K562 (cell line): ENCODE measurements at regions not wholly inside any gene's neighbourhood (a gene's known extent, or its start where the extent isn't known, plus 50 kb on each side); places are given as distances from the start of the nearest gene placed in this dataset.

Source experiments
- ARHGAP35 ChIP-seq: fragments of 450-650 bp; IDR thresholded peaks from 2 replicates; pipeline ENCODE4 v1.6.1; 2018; ENCODE audit not compliant: partially characterized antibody
- EP300 ChIP-seq: IDR thresholded peaks from 2 replicates; pipeline ENCODE4 v1.6.1; 2012; ENCODE audit warnings: low read length, improper control_type of control experiment
- GABPA ChIP-seq: fragments of 200-800 bp; sonication (Bioruptor generic); conservative IDR thresholded peaks from 2 replicates; pipeline ENCODE4 v1.6.1; 2016; ENCODE audit warnings: low read depth, missing genetic modification characterization, missing compliant biosample characterization
- HDAC1 ChIP-seq, 2 experiments: fragments of 450-650 bp; IDR thresholded peaks; 2 replicates each; pipeline ENCODE4 v1.6.1; 2016 to 2017; ENCODE audit warnings: inconsistent platforms in 1 of 2, mild to moderate bottlenecking in 1 of 2, moderate library complexity in 1 of 2
- HIVEP1 ChIP-seq: fragments of 250-450 bp; sonication (Bioruptor Pico); IDR thresholded peaks from 2 replicates; pipeline ENCODE4 v1.4.0; 2020; ENCODE audit warnings: mild to moderate bottlenecking
- JUN ChIP-seq, 2 experiments: sonication (generic) in 1 of 2; formaldehyde crosslinking in 1 of 2; IDR thresholded peaks; 2 replicates each; pipeline versions ENCODE4 v1.6.1 to v1.8.0; 2012 to 2022; ENCODE audit warnings: borderline replicate concordance in 2 of 2, mild to moderate bottlenecking in 2 of 2, improper control_type of control experiment in 1 of 2, low read depth in 1 of 2, low read length in 1 of 2, missing genetic modification reagents in 1 of 2
- KAT7 ChIP-seq: sonication (generic); formaldehyde crosslinking; IDR thresholded peaks from 2 replicates; pipeline ENCODE4 v1.8.0; 2022; ENCODE audit warnings: missing genetic modification reagents, mild to moderate bottlenecking, borderline replicate concordance
- KDM2B ChIP-seq: fragments of 250-450 bp; sonication (Bioruptor Pico); IDR thresholded peaks from 2 replicates; pipeline ENCODE4 v1.8.0; 2021; ENCODE audit warnings: mild to moderate bottlenecking, moderate library complexity
- MBD2 ChIP-seq: sonication (generic); IDR thresholded peaks from 2 replicates; pipeline ENCODE4 v1.6.1; 2016; ENCODE audit warnings: low read depth, borderline replicate concordance
- MCM5 ChIP-seq: fragments of 450-650 bp; IDR thresholded peaks from 2 replicates; pipeline ENCODE4 v1.6.1; 2016; ENCODE audit warnings: low read depth
- NFATC3 ChIP-seq: fragments of 450-650 bp; IDR thresholded peaks from 2 replicates; pipeline ENCODE4 v1.6.1; 2017; ENCODE audit warnings: mild to moderate bottlenecking
- NFYB ChIP-seq: IDR thresholded peaks from 2 replicates; pipeline ENCODE4 v1.6.1; 2011; ENCODE audit warnings: mild to moderate bottlenecking, moderate library complexity; ENCODE audit not compliant: insufficient read length; ENCODE audit errors: extremely low read depth
- PHTF2 ChIP-seq: fragments of 250-450 bp; sonication (Bioruptor Pico); IDR thresholded peaks from 2 replicates; pipeline ENCODE4 v1.5.0; 2021; ENCODE audit warnings: mild to moderate bottlenecking
- POU5F1 ChIP-seq: fragments of 150-350 bp; IDR thresholded peaks from 2 replicates; pipeline ENCODE4 v1.6.1; 2014; ENCODE audit warnings: borderline replicate concordance, low read length, low read depth, mild to moderate bottlenecking; ENCODE audit not compliant: partially characterized antibody
- SMARCC2 ChIP-seq: fragments of 450-650 bp; IDR thresholded peaks from 2 replicates; pipeline ENCODE4 v1.6.1; 2017; ENCODE audit warnings: antibody characterized with exemption, moderate library complexity, mild to moderate bottlenecking, low read depth
- U2AF2 ChIP-seq: fragments of 200-400 bp; formaldehyde crosslinking; optimal IDR thresholded peaks from 2 replicates; pipeline ENCODE3; 2017; ENCODE audit warnings: low read depth, mild to moderate bottlenecking, low read length
- ZC3H11A ChIP-seq: IDR thresholded peaks from 2 replicates; pipeline ENCODE4 v1.6.1; 2012; ENCODE audit warnings: low read depth, low read length, improper control_type of control experiment
- ZNF175 ChIP-seq: fragments of 200-800 bp; sonication (Bioruptor generic); IDR thresholded peaks from 2 replicates; pipeline ENCODE4 v1.6.1; 2016; ENCODE audit warnings: low read depth, mild to moderate bottlenecking, missing genetic modification characterization, missing compliant biosample characterization
- ZNF24 ChIP-seq: fragments of 450-650 bp; IDR thresholded peaks from 2 replicates; pipeline ENCODE4 v1.6.1; 2016
- ZNF764 ChIP-seq: fragments of 250-450 bp; sonication (Bioruptor Pico); IDR thresholded peaks from 2 replicates; pipeline ENCODE4 v1.4.0; 2020; ENCODE audit warnings: low read depth, mild to moderate bottlenecking, moderate library complexity
- ZNF785 ChIP-seq: fragments of 250-450 bp; sonication (Bioruptor Pico); IDR thresholded peaks from 2 replicates; pipeline ENCODE4 v1.4.0; 2020; ENCODE audit warnings: mild to moderate bottlenecking
- TF ChIP-seq, protein P1 (sequence below), 2 experiments: fragments of 450-650 bp in 1 of 2; sonication (generic) in 1 of 2; formaldehyde crosslinking in 1 of 2; IDR thresholded peaks in 1 of 2; conservative IDR thresholded peaks in 1 of 2; 2 replicates each; pipeline versions ENCODE4 v1.6.1 to v1.8.1; 2016 to 2023; ENCODE audit warnings: mild to moderate bottlenecking in 2 of 2, moderate library complexity in 2 of 2, inconsistent platforms in 1 of 2, missing genetic modification reagents in 1 of 2
- TF ChIP-seq, protein P2 (sequence below): sonication (generic); formaldehyde crosslinking; IDR thresholded peaks from 2 replicates; pipeline ENCODE4 v1.8.1; 2023; ENCODE audit warnings: mild to moderate bottlenecking, missing genetic modification reagents

DNA sequence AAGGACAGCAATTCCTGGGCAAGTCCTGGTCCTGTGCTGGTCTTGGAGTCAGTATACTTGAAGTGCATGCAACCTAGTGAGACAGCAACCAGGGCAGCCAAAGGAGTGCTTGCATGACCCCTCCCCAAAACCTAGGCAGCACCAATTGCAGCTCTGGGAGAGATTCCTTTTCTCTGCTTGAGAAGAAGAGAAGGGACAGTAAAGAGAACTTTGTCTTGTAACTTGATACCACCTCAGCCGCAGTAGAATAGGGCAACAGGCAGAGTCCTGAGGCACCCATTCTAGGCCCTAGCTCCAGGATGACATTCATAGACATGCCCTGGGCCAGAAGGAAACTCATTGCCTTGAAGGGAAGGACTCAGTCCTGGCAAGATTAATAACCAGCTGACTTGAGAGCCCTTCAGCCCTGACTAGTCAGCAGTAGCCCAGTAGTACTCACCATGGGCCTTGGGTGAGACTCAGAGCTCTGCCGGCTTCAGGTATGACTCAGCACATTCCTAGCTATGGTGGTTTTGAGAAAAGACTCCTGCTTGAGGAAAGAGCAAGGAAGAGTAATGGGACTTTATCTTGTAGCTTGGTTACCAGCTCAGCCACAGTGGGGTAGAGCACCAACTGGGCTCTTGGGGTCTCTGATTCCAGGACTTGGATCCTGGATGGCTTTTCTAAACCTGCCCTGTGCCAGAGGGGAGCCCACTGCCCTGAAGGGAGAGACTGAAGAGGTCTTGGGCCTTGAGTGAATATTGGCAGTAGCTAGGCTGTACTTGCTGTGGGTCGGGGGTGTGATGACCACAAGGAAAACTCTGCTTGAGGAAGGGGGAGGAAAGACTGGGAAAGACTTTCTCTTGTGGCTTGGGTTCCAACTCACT lies 51.7 kb upstream of the ACADM start (continued):
- TF ChIP-seq ZNF175 (CRISPR knock-in tag) (0 out of 2 replicates have a peak, but pooled peaks have one; percentile 76), EP300 (peak; percentile 69), HIVEP1 (CRISPR knock-in tag) (0 out of 2 replicates have a peak, but pooled peaks have one; percentile 61), POU5F1 (no peak), ZNF24 (no peak), SMARCC2 (peak; percentile 90), MBD2 (no peak), NFYB (no peak), NFATC3 (no peak), ZNF764 (CRISPR knock-in tag) (no peak), HDAC1 (IDR thresholded peaks at IDR 0.05) (peak in 1 of 2 experiments; percentile 55; a peak in 1 of 4 replicates), ARHGAP35 (no peak), U2AF2 (no peak), KDM2B (CRISPR knock-in tag) (no peak), GABPA (tag) (no peak), ZC3H11A (no peak), MCM5 (no peak), ZNF785 (CRISPR knock-in tag) (no peak), KAT7 (peak; percentile 48; the same call in 1 of the 2 replicates), JUN (IDR thresholded peaks at IDR 0.05; ENCODE audit: borderline replicate concordance, low read depth, low read length) (peak; percentile 13; the same call in 1 of the 2 replicates), JUN (CRISPR knock-in tag; IDR thresholded peaks at IDR 0.05; ENCODE audit: borderline replicate concordance) (no peak), PHTF2 (no peak)
- TF ChIP-seq, protein P1, sequence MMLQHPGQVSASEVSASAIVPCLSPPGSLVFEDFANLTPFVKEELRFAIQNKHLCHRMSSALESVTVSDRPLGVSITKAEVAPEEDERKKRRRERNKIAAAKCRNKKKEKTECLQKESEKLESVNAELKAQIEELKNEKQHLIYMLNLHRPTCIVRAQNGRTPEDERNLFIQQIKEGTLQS (IDR thresholded peaks at IDR 0.05), result peak; percentile 70
- TF ChIP-seq, protein P1 (CRISPR knock-in tag; conservative IDR thresholded peaks at IDR 0.05), result 0 out of 2 replicates have a peak, but pooled peaks have one; percentile 70
- TF ChIP-seq, protein P2, sequence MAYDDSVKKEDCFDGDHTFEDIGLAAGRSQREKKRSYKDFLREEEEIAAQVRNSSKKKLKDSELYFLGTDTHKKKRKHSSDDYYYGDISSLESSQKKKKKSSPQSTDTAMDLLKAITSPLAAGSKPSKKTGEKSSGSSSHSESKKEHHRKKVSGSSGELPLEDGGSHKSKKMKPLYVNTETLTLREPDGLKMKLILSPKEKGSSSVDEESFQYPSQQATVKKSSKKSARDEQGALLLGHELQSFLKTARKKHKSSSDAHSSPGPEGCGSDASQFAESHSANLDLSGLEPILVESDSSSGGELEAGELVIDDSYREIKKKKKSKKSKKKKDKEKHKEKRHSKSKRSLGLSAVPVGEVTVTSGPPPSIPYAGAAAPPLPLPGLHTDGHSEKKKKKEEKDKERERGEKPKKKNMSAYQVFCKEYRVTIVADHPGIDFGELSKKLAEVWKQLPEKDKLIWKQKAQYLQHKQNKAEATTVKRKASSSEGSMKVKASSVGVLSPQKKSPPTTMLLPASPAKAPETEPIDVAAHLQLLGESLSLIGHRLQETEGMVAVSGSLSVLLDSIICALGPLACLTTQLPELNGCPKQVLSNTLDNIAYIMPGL (CRISPR knock-in tag), result no peak
